ENCODE measurements at regions not wholly inside any gene's neighbourhood (a gene's known extent, or its start where the extent isn't known, plus 50 kb on each side); places are given as distances from the start of the nearest gene placed in this dataset.
"Not testable (repeated sequence)": the region's sequence is repeated elsewhere in the genome, so short reads cannot be mapped to it uniquely, and the experiment has no call there.

GRCh38 chr5:85556464-85556863 lies 1061.3 kb upstream of the COX7C start:
- TF ChIP-seq CTCF (IDR thresholded peaks at IDR 0.05; ENCODE audit: borderline replicate concordance, control extremely low read depth, extremely low read depth, insufficient read depth, missing control alignments): no peak
- DNase-seq (ENCODE audit: low spot score): no peak
- in situ Hi-C loops (cut with MboI; ENCODE audit: low sequenced_read_pairs, unreplicated experiment): no loop called here

GRCh38 chr5:85576666-85577065 lies 1041.1 kb upstream of the COX7C start:
- in situ Hi-C loops (cut with MboI; ENCODE audit: low sequenced_read_pairs, unreplicated experiment): no loop called here
- DNase-seq (ENCODE audit: low spot score): no peak
- no peak for TF ChIP-seq CTCF (IDR thresholded peaks at IDR 0.05; ENCODE audit: borderline replicate concordance, control extremely low read depth, extremely low read depth, insufficient read depth, missing control alignments)

- DNase-seq (ENCODE audit: low spot score); in situ Hi-C loops (cut with MboI; ENCODE audit: low sequenced_read_pairs, unreplicated experiment): not testable (repeated sequence)
Observed at GRCh38 chr5:85587806-85588205, 1029.9 kb upstream of the COX7C start.

- in situ Hi-C loops (cut with MboI; ENCODE audit: low sequenced_read_pairs, unreplicated experiment); DNase-seq (ENCODE audit: low spot score): not testable (repeated sequence)
Observed at GRCh38 chr5:85588268-85588667, 1029.5 kb upstream of the COX7C start.

- in situ Hi-C loops (cut with MboI; ENCODE audit: low sequenced_read_pairs, unreplicated experiment): no loop called here
- no peak for TF ChIP-seq CTCF (IDR thresholded peaks at IDR 0.05; ENCODE audit: borderline replicate concordance, control extremely low read depth, extremely low read depth, insufficient read depth, missing control alignments)
- no peak for DNase-seq (ENCODE audit: low spot score)
Observed at GRCh38 chr5:85590764-85591163, 1027.0 kb upstream of the COX7C start.

GRCh38 chr5:85591311-85591710 lies 1026.4 kb upstream of the COX7C start:
- in situ Hi-C loops (cut with MboI; ENCODE audit: low sequenced_read_pairs, unreplicated experiment): no loop called here
- no peak for TF ChIP-seq CTCF (IDR thresholded peaks at IDR 0.05; ENCODE audit: borderline replicate concordance, control extremely low read depth, extremely low read depth, insufficient read depth, missing control alignments)
- no peak for DNase-seq (ENCODE audit: low spot score)

GRCh38 chr5:85602843-85603242 lies 1014.9 kb upstream of the COX7C start:
- TF ChIP-seq CTCF (IDR thresholded peaks at IDR 0.05; ENCODE audit: borderline replicate concordance, control extremely low read depth, extremely low read depth, insufficient read depth, missing control alignments): no peak
- in situ Hi-C loops (cut with MboI; ENCODE audit: low sequenced_read_pairs, unreplicated experiment): no loop called here
- no peak for DNase-seq (ENCODE audit: low spot score)

GRCh38 chr5:85604378-85604777 lies 1013.4 kb upstream of the COX7C start:
- no peak for DNase-seq (ENCODE audit: low spot score)
- no peak for TF ChIP-seq CTCF (IDR thresholded peaks at IDR 0.05; ENCODE audit: borderline replicate concordance, control extremely low read depth, extremely low read depth, insufficient read depth, missing control alignments)
- in situ Hi-C loops (cut with MboI; ENCODE audit: low sequenced_read_pairs, unreplicated experiment): no loop called here
